ENCODE measurements at regions not wholly inside any gene's neighbourhood (a gene's known extent, or its start where the extent isn't known, plus 50 kb on each side); places are given as distances from the start of the nearest gene placed in this dataset.

GRCh38 chr10:56604624-56605023 lies 243.6 kb upstream of the ZWINT start:
- TF ChIP-seq FOXP2 (optimal IDR thresholded peaks at IDR 0.05; ENCODE audit: borderline replicate concordance, extremely low read depth, extremely low read length, insufficient read depth) (no peak), REST (IDR thresholded peaks at IDR 0.05; ENCODE audit: insufficient read depth in 1 of 2, low read depth in 2 of 2, low read length in 2 of 2) (no peak), TAF1 (IDR thresholded peaks at IDR 0.05; ENCODE audit: borderline replicate concordance, insufficient read depth, low read length) (no peak), POLR2AphosphoS5 (IDR thresholded peaks at IDR 0.05; ENCODE audit: low read depth, low read length) (no peak), SIN3A (IDR thresholded peaks at IDR 0.05; ENCODE audit: borderline replicate concordance, insufficient read depth, low read length) (no peak)

GRCh38 chr10:56599201-56599600 lies 238.1 kb upstream of the ZWINT start:
- TF ChIP-seq REST (IDR thresholded peaks at IDR 0.05; ENCODE audit: insufficient read depth in 1 of 2, low read depth in 2 of 2, low read length in 2 of 2): no peak
- TF ChIP-seq TAF1 (IDR thresholded peaks at IDR 0.05; ENCODE audit: borderline replicate concordance, insufficient read depth, low read length): no peak
- TF ChIP-seq FOXP2 (optimal IDR thresholded peaks at IDR 0.05; ENCODE audit: borderline replicate concordance, extremely low read depth, extremely low read length, insufficient read depth): no peak
- no peak for TF ChIP-seq POLR2AphosphoS5 (IDR thresholded peaks at IDR 0.05; ENCODE audit: low read depth, low read length)

GRCh38 chr10:56596257-56596656 lies 235.2 kb upstream of the ZWINT start:
- no peak for TF ChIP-seq TAF1 (IDR thresholded peaks at IDR 0.05; ENCODE audit: borderline replicate concordance, insufficient read depth, low read length)
- TF ChIP-seq POLR2AphosphoS5 (IDR thresholded peaks at IDR 0.05; ENCODE audit: low read depth, low read length): no peak
- TF ChIP-seq REST (IDR thresholded peaks at IDR 0.05; ENCODE audit: insufficient read depth in 1 of 2, low read depth in 2 of 2, low read length in 2 of 2): no peak
- no peak for TF ChIP-seq SIN3A (IDR thresholded peaks at IDR 0.05; ENCODE audit: borderline replicate concordance, insufficient read depth, low read length)
- TF ChIP-seq FOXP2 (optimal IDR thresholded peaks at IDR 0.05; ENCODE audit: borderline replicate concordance, extremely low read depth, extremely low read length, insufficient read depth): no peak

- TF ChIP-seq REST (IDR thresholded peaks at IDR 0.05; ENCODE audit: insufficient read depth in 1 of 2, low read depth in 2 of 2, low read length in 2 of 2) (no peak), FOXP2 (optimal IDR thresholded peaks at IDR 0.05; ENCODE audit: borderline replicate concordance, extremely low read depth, extremely low read length, insufficient read depth) (no peak), TAF1 (IDR thresholded peaks at IDR 0.05; ENCODE audit: borderline replicate concordance, insufficient read depth, low read length) (no peak), POLR2AphosphoS5 (IDR thresholded peaks at IDR 0.05; ENCODE audit: low read depth, low read length) (no peak), SIN3A (IDR thresholded peaks at IDR 0.05; ENCODE audit: borderline replicate concordance, insufficient read depth, low read length) (no peak)
These were observed 232.1 kb upstream of the ZWINT start for GRCh38 chr10:56593120-56593519.

GRCh38 chr10:56586461-56586891 lies 225.4 kb upstream of the ZWINT start:
- TF ChIP-seq REST (IDR thresholded peaks at IDR 0.05; ENCODE audit: insufficient read depth in 1 of 2, low read depth in 2 of 2, low read length in 2 of 2): no peak
- TF ChIP-seq TAF1 (IDR thresholded peaks at IDR 0.05; ENCODE audit: borderline replicate concordance, insufficient read depth, low read length): no peak
- TF ChIP-seq FOXP2 (optimal IDR thresholded peaks at IDR 0.05; ENCODE audit: borderline replicate concordance, extremely low read depth, extremely low read length, insufficient read depth): no peak
- TF ChIP-seq POLR2AphosphoS5 (IDR thresholded peaks at IDR 0.05; ENCODE audit: low read depth, low read length): no peak
- TF ChIP-seq SIN3A (IDR thresholded peaks at IDR 0.05; ENCODE audit: borderline replicate concordance, insufficient read depth, low read length): no peak

Data from PFSK-1 (cell line).